H1 (cell line): ENCODE measurements at regions not wholly inside any gene's neighbourhood (a gene's known extent, or its start where the extent isn't known, plus 50 kb on each side); places are given as distances from the start of the nearest gene placed in this dataset.

Source experiments
- ASH2L ChIP-seq: fragments of 200-600, 300-600 bp; sonication (generic); IDR thresholded peaks from one replicate; pipeline ENCODE4 v1.7.1; 2017; ENCODE audit warnings: low read length
- CBX8 ChIP-seq: fragments of 300-800, 300-1000 bp; sonication (generic); IDR thresholded peaks from 2 replicates; pipeline ENCODE4 v1.7.1; 2016; ENCODE audit warnings: low read depth, low read length, borderline replicate concordance
- CEBPB ChIP-seq: IDR thresholded peaks from 2 replicates; pipeline ENCODE4 v1.6.1; 2012; ENCODE audit warnings: low read depth, low read length
- CTCF ChIP-seq, 3 experiments: IDR thresholded peaks; 1 replicate in 2 of 3; 2 replicates in 1 of 3; pipeline versions ENCODE4 v1.5.1 to v1.6.1; 2011; ENCODE audit warnings: low read length in 3 of 3, mild to moderate bottlenecking in 3 of 3, inconsistent platforms in 2 of 3, low read depth in 1 of 3, moderate library complexity in 1 of 3; ENCODE audit not compliant: insufficient read depth in 1 of 3; ENCODE audit errors: control extremely low read depth in 1 of 3
- HDAC2 ChIP-seq, 2 experiments: fragments of 300-600 bp in 1 of 2; sonication (generic) in 1 of 2; IDR thresholded peaks; 2 replicates each; pipeline ENCODE4 v1.6.1; 2011 to 2012; ENCODE audit warnings: low read depth in 2 of 2, low read length in 2 of 2, mild to moderate bottlenecking in 2 of 2, moderate library complexity in 2 of 2, borderline replicate concordance in 1 of 2, inconsistent platforms in 1 of 2
- HDAC6 ChIP-seq: IDR thresholded peaks from one replicate; pipeline ENCODE4 v1.7.1; 2012; ENCODE audit warnings: low read depth, mild to moderate bottlenecking, inconsistent platforms, low read length, moderate library complexity
- JUN ChIP-seq: IDR thresholded peaks from 2 replicates; pipeline ENCODE4 v1.6.1; 2011; ENCODE audit warnings: low read depth, mild to moderate bottlenecking, improper control_type of control experiment, low read length
- POLR2A ChIP-seq, 2 experiments: IDR thresholded peaks; 1 replicate in 1 of 2; 2 replicates in 1 of 2; pipeline ENCODE4 v1.6.1; 2011; ENCODE audit warnings: low read depth in 2 of 2, low read length in 2 of 2, mild to moderate bottlenecking in 2 of 2; ENCODE audit errors: control extremely low read depth in 1 of 2
- POLR2AphosphoS5 ChIP-seq: IDR thresholded peaks from 2 replicates; pipeline ENCODE4 v1.6.1; 2011; ENCODE audit warnings: low read depth, low read length
- POU5F1 ChIP-seq: IDR thresholded peaks from 2 replicates; pipeline ENCODE4 v1.6.1; 2011; ENCODE audit warnings: low read depth, mild to moderate bottlenecking, low read length, moderate library complexity
- SP1 ChIP-seq: IDR thresholded peaks from 2 replicates; pipeline ENCODE4 v1.6.1; 2011; ENCODE audit warnings: low read depth, low read length
- SP2 ChIP-seq: IDR thresholded peaks from 2 replicates; pipeline ENCODE4 v1.6.1; 2012; ENCODE audit warnings: mild to moderate bottlenecking, low read length, inconsistent platforms
- SRF ChIP-seq: IDR thresholded peaks from 2 replicates; pipeline ENCODE4 v1.6.1; 2011; ENCODE audit warnings: mild to moderate bottlenecking, low read depth, low read length, moderate library complexity

- TF ChIP-seq CTCF (IDR thresholded peaks at IDR 0.05; ENCODE audit: control extremely low read depth in 1 of 3, insufficient read depth in 1 of 3, low read depth in 1 of 3, low read length in 3 of 3) (no peak), HDAC6 (no peak), ASH2L (no peak), JUN (no peak), SRF (no peak), POLR2A (IDR thresholded peaks at IDR 0.05; ENCODE audit: control extremely low read depth in 1 of 2, low read depth in 2 of 2, low read length in 2 of 2) (no peak), CBX8 (no peak), SP2 (no peak), CEBPB (no peak), POU5F1 (no peak), HDAC2 (IDR thresholded peaks at IDR 0.05; ENCODE audit: borderline replicate concordance in 1 of 2, low read depth in 2 of 2, low read length in 2 of 2) (no peak), POLR2AphosphoS5 (no peak), SP1 (no peak)
Observed at GRCh38 chr7:156478486-156478885, 162.1 kb upstream of the RNF32 start.
